Fibroblast of mammary gland (primary cell): ENCODE measurements at regions not wholly inside any gene's neighbourhood (a gene's known extent, or its start where the extent isn't known, plus 50 kb on each side); places are given as distances from the start of the nearest gene placed in this dataset.

Experiments used
- DNase-seq: peaks from one replicate; pipeline ENCODE4 v3.0.0-alpha.2; 2010; ENCODE audit warnings: low read depth
- H3K4me3 ChIP-seq: 2 replicates; pipeline ENCODE4 v1.5.1; 2011; ENCODE audit warnings: low read depth, mild to moderate bottlenecking, low read length, moderate library complexity; ENCODE audit not compliant: control insufficient read depth
- TF ChIP-seq, protein P1 (sequence below): conservative IDR thresholded peaks from 2 replicates; pipeline ENCODE4 v1.5.1; 2011; ENCODE audit warnings: low read depth, low read length, inconsistent platforms; ENCODE audit not compliant: control insufficient read depth, insufficient read depth

- no peak for DNase-seq
- H3K4me3 ChIP-seq = no peak overlapping the region
- TF ChIP-seq, protein P1, sequence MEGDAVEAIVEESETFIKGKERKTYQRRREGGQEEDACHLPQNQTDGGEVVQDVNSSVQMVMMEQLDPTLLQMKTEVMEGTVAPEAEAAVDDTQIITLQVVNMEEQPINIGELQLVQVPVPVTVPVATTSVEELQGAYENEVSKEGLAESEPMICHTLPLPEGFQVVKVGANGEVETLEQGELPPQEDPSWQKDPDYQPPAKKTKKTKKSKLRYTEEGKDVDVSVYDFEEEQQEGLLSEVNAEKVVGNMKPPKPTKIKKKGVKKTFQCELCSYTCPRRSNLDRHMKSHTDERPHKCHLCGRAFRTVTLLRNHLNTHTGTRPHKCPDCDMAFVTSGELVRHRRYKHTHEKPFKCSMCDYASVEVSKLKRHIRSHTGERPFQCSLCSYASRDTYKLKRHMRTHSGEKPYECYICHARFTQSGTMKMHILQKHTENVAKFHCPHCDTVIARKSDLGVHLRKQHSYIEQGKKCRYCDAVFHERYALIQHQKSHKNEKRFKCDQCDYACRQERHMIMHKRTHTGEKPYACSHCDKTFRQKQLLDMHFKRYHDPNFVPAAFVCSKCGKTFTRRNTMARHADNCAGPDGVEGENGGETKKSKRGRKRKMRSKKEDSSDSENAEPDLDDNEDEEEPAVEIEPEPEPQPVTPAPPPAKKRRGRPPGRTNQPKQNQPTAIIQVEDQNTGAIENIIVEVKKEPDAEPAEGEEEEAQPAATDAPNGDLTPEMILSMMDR = no peak
These were observed 78.0 kb upstream of the TNFSF18 start for GRCh38 chr1:173128742-173129141.

GRCh38 chr1:173127369-173128307 lies 76.9 kb upstream of the TNFSF18 start:
- TF ChIP-seq, protein P1 = no peak
- DNase-seq = no peak
- no peak overlapping the region for H3K4me3 ChIP-seq

DNA sequence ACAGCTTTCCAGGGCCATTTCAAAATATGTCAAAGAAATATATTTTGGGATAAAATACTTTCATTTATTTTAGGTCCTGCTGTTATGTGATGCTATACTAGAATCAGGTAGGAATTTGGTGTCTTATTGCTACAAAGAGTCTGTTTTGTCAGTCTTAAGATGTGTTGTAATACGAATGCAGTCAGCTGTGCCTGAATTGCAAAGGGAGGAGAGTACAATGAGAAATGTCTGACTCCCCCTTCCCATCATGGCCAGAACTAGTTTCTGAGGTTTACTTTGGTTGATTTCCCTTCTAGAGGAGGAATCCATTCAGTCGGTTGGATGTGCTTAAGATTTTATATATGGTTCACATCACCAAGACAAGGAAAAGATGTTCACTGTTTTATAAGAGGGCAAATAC lies 75.7 kb upstream of the TNFSF18 start:
- TF ChIP-seq, protein P1 = no peak
- DNase-seq = no peak
- no peak overlapping the region for H3K4me3 ChIP-seq

DNA sequence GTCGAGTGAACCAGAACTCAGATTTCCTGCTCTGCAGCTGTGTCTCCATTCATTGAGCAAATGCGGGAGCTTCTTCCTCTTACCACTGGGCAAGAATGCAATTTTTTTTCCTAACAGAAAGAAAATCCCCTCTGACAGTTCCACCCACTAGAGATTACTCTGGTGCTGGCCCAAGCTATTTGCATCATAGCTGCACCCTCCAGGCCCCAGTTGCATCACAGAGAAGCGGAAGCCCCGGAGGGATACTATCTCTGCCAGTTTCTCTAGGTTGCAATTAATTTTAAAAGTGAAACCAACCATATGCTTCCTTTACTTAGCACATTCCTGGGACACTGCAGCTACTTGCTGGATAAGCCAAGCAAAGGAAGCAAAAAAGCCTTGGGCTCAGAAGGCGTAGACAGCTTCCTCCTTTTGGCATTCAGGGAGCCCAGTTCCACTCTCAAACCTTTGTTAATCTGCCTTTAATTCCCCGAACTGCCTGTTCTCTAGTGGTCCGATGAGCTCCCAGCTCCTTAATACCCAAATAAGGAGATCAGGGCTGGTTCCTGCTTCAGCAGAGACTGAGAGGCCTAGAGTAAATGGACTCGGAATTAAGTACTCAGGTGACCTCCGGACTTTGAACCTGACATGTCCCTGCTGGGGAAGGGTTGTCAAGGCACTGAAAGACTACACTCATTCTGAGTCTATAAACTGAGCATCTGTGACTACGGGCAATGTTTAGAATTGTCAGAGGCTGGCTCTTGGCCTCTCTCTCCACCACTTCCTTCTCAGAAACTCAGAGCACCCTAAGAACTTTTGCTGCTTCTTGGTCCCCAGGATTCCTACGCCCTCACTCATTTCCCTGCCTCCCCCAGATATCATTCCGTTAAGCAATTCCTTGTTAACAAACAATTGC lies 72.5 kb upstream of the TNFSF18 start:
- H3K4me3 ChIP-seq = no peak overlapping the region
- TF ChIP-seq, protein P1 = no peak
- DNase-seq = peak; percentile 95

DNA sequence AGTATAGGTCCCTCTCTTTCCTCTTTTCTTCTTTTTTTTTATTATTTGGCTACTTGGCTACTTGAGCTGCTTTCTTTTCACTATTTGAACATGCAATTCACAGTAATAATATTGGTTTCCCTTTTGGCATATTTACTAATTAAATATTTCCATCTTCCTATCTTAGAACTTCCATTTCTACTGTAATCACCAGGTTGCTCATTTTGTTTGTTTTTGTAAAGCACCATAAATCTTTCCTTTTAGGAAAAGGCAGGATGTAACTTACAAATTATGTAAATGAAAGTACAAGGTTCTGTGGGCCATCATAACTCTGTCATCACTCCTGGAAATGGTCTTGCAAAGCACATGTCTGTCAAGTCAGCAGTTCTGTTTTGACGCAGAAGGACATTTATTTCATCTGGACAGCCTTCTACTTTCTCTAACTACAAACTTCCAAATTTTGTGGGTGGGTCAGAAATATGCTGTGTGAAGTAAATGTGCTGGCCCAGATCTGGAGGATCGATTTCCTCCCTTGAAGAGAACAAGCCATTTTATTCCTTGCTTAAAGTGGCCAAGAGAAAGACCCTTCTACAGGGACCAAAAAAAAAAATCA lies 71.7 kb upstream of the TNFSF18 start:
- H3K4me3 ChIP-seq = no peak overlapping the region
- peak; percentile 72 for DNase-seq
- TF ChIP-seq, protein P1 = no peak

DNA sequence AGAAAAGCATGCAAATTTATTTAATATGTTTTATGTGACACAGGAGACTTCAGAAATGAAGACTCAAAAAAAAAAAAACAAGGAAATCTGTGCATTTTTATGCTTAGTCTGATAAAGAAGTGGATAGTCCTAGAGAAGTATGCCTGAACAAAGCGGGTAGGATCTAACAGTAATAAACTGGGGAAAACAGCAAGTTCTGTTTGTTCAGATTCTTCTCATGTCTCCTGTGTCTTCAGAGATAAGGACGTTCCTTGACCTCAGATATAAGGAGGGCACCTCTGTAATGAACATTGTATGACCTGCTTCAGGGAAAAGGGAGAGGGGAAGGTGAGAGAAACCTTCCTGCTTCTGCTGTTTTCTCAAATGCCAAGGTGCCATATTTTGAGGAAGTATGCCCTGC lies 67.7 kb upstream of the TNFSF18 start:
- DNase-seq = no peak
- TF ChIP-seq, protein P1 = no peak
- no peak overlapping the region for H3K4me3 ChIP-seq
